HG03045 (cell line): ENCODE measurements at regions not wholly inside any gene's neighbourhood (a gene's known extent, or its start where the extent isn't known, plus 50 kb on each side); places are given as distances from the start of the nearest gene placed in this dataset.
"Not testable (repeated sequence)": the region's sequence is repeated elsewhere in the genome, so short reads cannot be mapped to it uniquely, and the experiment has no call there.

Source experiments
- ATAC-seq: cut with Tn5 transposase; IDR thresholded peaks from one replicate; pipeline ENCODE4 v1.9.1; 2021; ENCODE audit warnings: mild to moderate bottlenecking, moderate library complexity; ENCODE audit not compliant: unreplicated experiment

- ATAC-seq: no peak
Observed at GRCh38 chr18:60020107-60020925, 120.5 kb downstream of the PMAIP1 start.

- ATAC-seq: no peak
Observed at GRCh38 chr18:60019463-60019840, 119.7 kb downstream of the PMAIP1 start.

GRCh38 chr18:60018618-60019462, 119.0 kb downstream of the PMAIP1 start:
- no peak for ATAC-seq

- not testable (repeated sequence) for ATAC-seq
Observed at GRCh38 chr18:60018134-60018533, 118.3 kb downstream of the PMAIP1 start.

- no peak for ATAC-seq
Observed at GRCh38 chr18:60017371-60017770, 117.6 kb downstream of the PMAIP1 start.

- not testable (repeated sequence) for ATAC-seq
Observed at GRCh38 chr18:60015826-60016225, 116.0 kb downstream of the PMAIP1 start.

- not testable (repeated sequence) for ATAC-seq
Observed at GRCh38 chr18:60013148-60013547, 113.4 kb downstream of the PMAIP1 start.

GRCh38 chr18:60010984-60011383, 111.2 kb downstream of the PMAIP1 start:
- ATAC-seq: no peak

- no peak for ATAC-seq
Observed at GRCh38 chr18:60010513-60010912, 110.7 kb downstream of the PMAIP1 start.

GRCh38 chr18:60007661-60008060, 107.9 kb downstream of the PMAIP1 start:
- ATAC-seq: no peak

GRCh38 chr18:60003610-60004185, 103.9 kb downstream of the PMAIP1 start:
- ATAC-seq: no peak

GRCh38 chr18:59996370-59996966, 96.7 kb downstream of the PMAIP1 start:
- ATAC-seq: no peak

- no peak for ATAC-seq
Observed at GRCh38 chr18:59994357-59994756, 94.6 kb downstream of the PMAIP1 start.

- ATAC-seq: no peak
Observed at GRCh38 chr18:59993560-59993959, 93.8 kb downstream of the PMAIP1 start.

GRCh38 chr18:59990121-59990823, 90.5 kb downstream of the PMAIP1 start:
- ATAC-seq: no peak

- no peak for ATAC-seq
Observed at GRCh38 chr18:59988098-59988706, 88.4 kb downstream of the PMAIP1 start.

GRCh38 chr18:59987102-59987501, 87.3 kb downstream of the PMAIP1 start:
- no peak for ATAC-seq

- no peak for ATAC-seq
Observed at GRCh38 chr18:59986139-59986538, 86.3 kb downstream of the PMAIP1 start.

GRCh38 chr18:59985289-59985688, 85.5 kb downstream of the PMAIP1 start:
- no peak for ATAC-seq

GRCh38 chr18:59983506-59983905, 83.7 kb downstream of the PMAIP1 start:
- ATAC-seq: no peak
